SJSA1 (cell line): ENCODE measurements at regions not wholly inside any gene's neighbourhood (a gene's known extent, or its start where the extent isn't known, plus 50 kb on each side); places are given as distances from the start of the nearest gene placed in this dataset.
"Not testable (repeated sequence)": the region's sequence is repeated elsewhere in the genome, so short reads cannot be mapped to it uniquely, and the experiment has no call there.

ENCODE experiments used
- DNase-seq, 2 experiments: peaks; one replicate each; pipeline ENCODE4 v3.0.0-alpha.2; 2015 to 2020; ENCODE audit warnings: low spot score in 2 of 2, low read depth in 1 of 2
- H3K27ac ChIP-seq: fragments of 250-450 bp; sonication (Bioruptor Pico); 2 replicates; pipeline ENCODE4 v1.5.1; 2020; ENCODE audit warnings: mild to moderate bottlenecking, moderate library complexity
- H3K27me3 ChIP-seq: fragments of 250-450 bp; sonication (Bioruptor Pico); replicated peaks from 2 replicates; pipeline ENCODE4 v1.5.1; 2020; ENCODE audit warnings: mild to moderate bottlenecking, moderate library complexity
- H3K36me3 ChIP-seq: fragments of 250-450 bp; sonication (Bioruptor Pico); 2 replicates; pipeline ENCODE4 v1.5.1; 2020; ENCODE audit warnings: mild to moderate bottlenecking
- H3K4me1 ChIP-seq: fragments of 250-450 bp; sonication (Bioruptor Pico); replicated peaks from 2 replicates; pipeline ENCODE4 v1.6.1; 2021; ENCODE audit warnings: mild to moderate bottlenecking
- H3K4me3 ChIP-seq: fragments of 250-450 bp; sonication (Bioruptor Pico); 2 replicates; pipeline ENCODE4 v1.5.1; 2020; ENCODE audit warnings: mild to moderate bottlenecking
- H3K9me3 ChIP-seq: fragments of 250-450 bp; sonication (Bioruptor Pico); replicated peaks from 2 replicates; pipeline ENCODE4 v1.5.1; 2020; ENCODE audit warnings: mild to moderate bottlenecking

- Histone ChIP-seq H3K27me3 (no peaks in the 10 kb centered on the region), H3K27ac (no peak overlapping the region), H3K4me1 (no peaks in the 10 kb centered on the region), H3K9me3 (no peaks in the 10 kb centered on the region), H3K36me3 (no peaks in the 10 kb centered on the region), H3K4me3 (no peak overlapping the region)
- no peak for DNase-seq
These were observed 625.0 kb upstream of the MIS18BP1 start for GRCh38 chr14:45877981-45878380.

GRCh38 chr14:45868863-45869262, 615.9 kb upstream of the MIS18BP1 start:
- Histone ChIP-seq H3K36me3 (no peaks in the 10 kb centered on the region), H3K27me3 (no peaks in the 10 kb centered on the region), H3K9me3 (no peaks in the 10 kb centered on the region), H3K4me1 (no peaks in the 10 kb centered on the region), H3K4me3 (no peak overlapping the region), H3K27ac (no peak overlapping the region)
- DNase-seq: no peak

- DNase-seq: no peak
- H3K4me1 ChIP-seq: no peaks in the 10 kb centered on the region
- no peaks in the 10 kb centered on the region for H3K27me3 ChIP-seq
- H3K36me3 ChIP-seq: no peaks in the 10 kb centered on the region
- no peak overlapping the region for H3K27ac ChIP-seq
- H3K9me3 ChIP-seq: no peaks in the 10 kb centered on the region
- H3K4me3 ChIP-seq: no peak overlapping the region
These were observed 615.4 kb upstream of the MIS18BP1 start for GRCh38 chr14:45868377-45868776.

- Histone ChIP-seq H3K9me3 (no peaks in the 10 kb centered on the region), H3K4me1 (no peaks in the 10 kb centered on the region), H3K27ac (no peak overlapping the region), H3K4me3 (no peak overlapping the region), H3K36me3 (no peaks in the 10 kb centered on the region), H3K27me3 (no peaks in the 10 kb centered on the region)
- no peak for DNase-seq
These were observed 614.3 kb upstream of the MIS18BP1 start for GRCh38 chr14:45867046-45867894.

GRCh38 chr14:45838597-45838996, 585.6 kb upstream of the MIS18BP1 start:
- no peak for DNase-seq

DNA sequence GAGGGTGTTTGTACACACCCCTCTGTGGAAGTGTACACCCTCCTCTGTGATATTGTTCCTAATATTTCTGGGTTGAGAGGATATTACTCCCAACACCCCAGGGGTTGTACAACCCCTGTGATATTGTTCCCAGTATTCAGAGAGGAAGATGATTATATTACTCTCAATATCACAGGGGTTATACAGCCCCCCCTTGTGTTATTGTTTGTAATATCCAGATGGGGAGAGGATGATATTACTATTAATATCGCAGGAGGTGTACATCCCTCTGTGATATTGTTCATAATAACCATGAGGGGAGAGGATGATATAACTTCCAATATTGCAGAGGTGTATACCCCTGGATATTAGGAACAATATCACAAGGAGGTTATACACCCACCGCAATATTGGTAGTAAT, 566.1 kb upstream of the MIS18BP1 start:
- Histone ChIP-seq H3K27me3 (no peaks in the 10 kb centered on the region), H3K27ac (no peak overlapping the region), H3K9me3 (no peaks in the 10 kb centered on the region), H3K4me3 (no peak overlapping the region), H3K36me3 (no peaks in the 10 kb centered on the region), H3K4me1 (no peaks in the 10 kb centered on the region)
- DNase-seq: no peak

More at GRCh38 chr14:45838597-45838996, 585.6 kb upstream of the MIS18BP1 start:
- H3K9me3 ChIP-seq: no peaks in the 10 kb centered on the region
- H3K4me3 ChIP-seq: no peak overlapping the region
- H3K27ac ChIP-seq: no peak overlapping the region
- no peaks in the 10 kb centered on the region for H3K27me3 ChIP-seq
- H3K36me3 ChIP-seq: no peaks in the 10 kb centered on the region
- no peaks in the 10 kb centered on the region for H3K4me1 ChIP-seq

DNA sequence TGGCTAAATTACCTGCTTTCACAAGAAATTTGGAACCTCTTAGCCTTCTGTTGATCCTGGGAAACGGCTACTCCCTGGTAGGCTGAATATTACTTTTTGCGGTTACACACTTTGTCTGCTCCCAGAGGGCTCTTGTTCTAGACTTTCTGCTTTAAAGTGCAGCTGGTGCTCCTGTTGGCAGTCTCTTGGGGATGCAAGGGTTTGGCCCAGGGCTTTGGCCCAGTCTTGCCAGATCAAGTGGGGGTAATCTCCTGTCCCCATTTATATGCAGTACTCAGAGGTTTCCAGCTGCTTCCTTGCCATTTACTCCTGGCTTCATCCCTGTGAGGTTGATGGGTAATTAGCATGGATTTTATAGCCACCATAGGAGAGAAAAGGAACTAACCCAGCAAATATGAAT, 558.2 kb upstream of the MIS18BP1 start:
- no peak for DNase-seq
- H3K9me3 ChIP-seq: no peaks in the 10 kb centered on the region
- H3K4me1 ChIP-seq: no peaks in the 10 kb centered on the region
- H3K27me3 ChIP-seq: no peaks in the 10 kb centered on the region
- H3K36me3 ChIP-seq: no peaks in the 10 kb centered on the region
- H3K4me3 ChIP-seq: no peak overlapping the region
- H3K27ac ChIP-seq: no peak overlapping the region

DNA sequence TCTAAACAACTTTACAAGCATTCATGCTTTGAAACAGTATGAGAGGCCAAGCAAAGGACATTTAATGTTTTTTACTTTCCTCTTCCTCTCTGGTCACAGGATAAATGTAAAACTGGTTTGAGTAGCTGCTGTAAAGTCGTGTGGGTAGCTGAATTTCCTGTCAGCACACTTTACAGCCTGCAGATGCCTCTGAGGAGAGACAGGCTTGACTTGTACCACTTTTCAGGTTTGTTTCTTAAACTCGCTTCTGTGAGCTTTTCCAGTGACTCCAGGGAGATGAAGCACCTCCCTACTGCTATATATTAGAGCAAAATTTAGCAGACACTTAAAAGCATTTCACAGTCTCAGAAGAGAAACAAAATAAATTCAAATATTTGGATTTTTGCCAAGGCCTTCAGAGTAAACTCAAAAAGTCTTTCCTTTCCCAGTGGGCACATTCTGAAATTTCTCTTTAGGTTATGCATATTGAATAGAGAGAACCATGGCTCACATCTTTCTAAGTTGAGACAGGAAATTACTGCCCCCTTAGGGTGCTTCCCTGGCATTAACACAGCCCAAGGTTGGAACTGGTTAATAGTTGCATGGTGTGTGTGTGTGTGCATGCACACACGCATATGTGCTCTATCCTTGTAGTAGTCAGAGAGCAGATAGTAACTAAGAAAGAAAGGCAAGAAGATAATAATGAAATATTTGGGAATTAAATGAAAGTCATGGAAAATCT, 557.3 kb upstream of the MIS18BP1 start:
- H3K9me3 ChIP-seq: no peaks in the 10 kb centered on the region
- no peak overlapping the region for H3K4me3 ChIP-seq
- H3K27me3 ChIP-seq: no peaks in the 10 kb centered on the region
- no peaks in the 10 kb centered on the region; the same call in 1 of the 2 replicates for H3K4me1 ChIP-seq
- H3K27ac ChIP-seq: no peak overlapping the region
- no peaks in the 10 kb centered on the region for H3K36me3 ChIP-seq
- DNase-seq: peak in 1 of 2 experiments; percentile 5

DNA sequence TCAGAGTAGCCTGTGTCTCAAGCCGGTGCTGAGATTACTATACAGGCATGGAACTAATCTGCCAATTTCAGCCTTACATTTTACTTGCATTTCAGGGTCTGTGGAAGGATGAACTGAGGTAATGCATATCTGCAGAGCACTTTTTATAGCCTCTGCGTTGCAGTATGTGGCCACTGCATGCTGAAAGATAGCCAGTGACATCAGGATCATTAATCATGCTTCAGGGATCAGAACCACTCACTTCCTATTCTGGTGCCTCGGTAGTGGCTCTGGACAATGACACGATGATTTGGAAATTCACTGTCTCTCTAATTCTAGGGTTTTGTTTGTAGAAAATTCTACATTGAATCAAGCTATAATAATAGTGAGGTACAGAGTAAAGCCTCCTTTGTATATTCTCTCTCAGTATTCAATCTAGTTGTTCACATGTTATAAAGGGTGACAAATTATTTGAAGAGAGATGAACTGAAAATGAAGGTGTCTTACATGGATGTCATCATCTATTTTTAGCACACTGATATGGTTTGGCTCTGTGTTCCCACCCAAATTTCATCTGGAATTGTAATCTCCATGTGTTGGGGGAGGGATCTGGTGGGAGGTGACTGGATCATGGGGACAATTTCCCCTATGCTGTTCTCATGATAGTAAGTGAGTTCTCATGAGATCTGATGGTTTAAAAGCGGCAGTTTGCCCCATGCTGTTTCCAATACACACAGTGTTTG, 554.3 kb upstream of the MIS18BP1 start:
- DNase-seq: no peak
- Histone ChIP-seq H3K4me3 (no peak overlapping the region), H3K27me3 (no peaks in the 10 kb centered on the region), H3K36me3 (no peaks in the 10 kb centered on the region), H3K9me3 (no peaks in the 10 kb centered on the region), H3K27ac (no peak overlapping the region), H3K4me1 (no peaks in the 10 kb centered on the region; the same call in 1 of the 2 replicates)

DNA sequence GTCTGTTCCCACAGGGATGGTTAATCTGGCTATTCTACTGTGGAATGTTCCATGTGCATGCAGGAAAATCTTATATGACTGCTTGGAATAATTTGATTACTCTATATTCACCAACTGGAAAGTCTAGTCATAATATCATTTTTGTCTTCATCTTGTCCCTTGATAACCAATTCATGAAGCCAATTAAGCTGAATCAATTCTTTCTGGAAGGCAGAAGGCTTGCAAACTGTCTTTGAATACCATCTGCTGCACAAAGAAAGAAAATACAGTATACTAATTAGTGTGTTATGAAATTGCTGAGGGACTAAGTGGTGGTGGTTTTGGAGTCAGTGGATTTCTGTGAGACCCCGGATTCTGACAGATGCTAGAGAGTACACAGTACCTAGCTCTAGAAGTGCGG, 546.5 kb upstream of the MIS18BP1 start:
- Histone ChIP-seq H3K9me3 (no peaks in the 10 kb centered on the region), H3K27me3 (no peaks in the 10 kb centered on the region), H3K4me1 (no peaks in the 10 kb centered on the region), H3K4me3 (no peak overlapping the region), H3K36me3 (no peaks in the 10 kb centered on the region), H3K27ac (no peak overlapping the region)
- DNase-seq: no peak

DNA sequence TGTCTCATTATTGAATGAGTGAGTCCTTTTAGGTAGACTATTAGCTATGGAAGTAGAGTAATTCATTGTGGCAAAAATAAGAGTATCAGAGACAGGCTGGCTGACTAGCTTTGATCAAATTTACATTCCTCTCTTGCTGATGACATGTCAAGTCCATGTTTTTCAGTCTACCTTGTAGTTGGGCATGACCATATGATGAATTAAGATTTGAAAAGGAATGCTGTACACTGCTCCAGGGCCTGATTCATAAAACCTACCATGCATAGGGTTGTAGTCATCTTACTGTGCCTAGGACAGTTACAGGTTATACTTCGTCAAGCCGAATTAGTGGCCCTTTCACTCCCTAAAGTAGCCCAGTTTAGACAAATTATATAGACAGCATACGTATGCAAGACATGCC, 545.7 kb upstream of the MIS18BP1 start:
- Histone ChIP-seq H3K9me3 (no peaks in the 10 kb centered on the region), H3K27ac (no peak overlapping the region), H3K27me3 (no peaks in the 10 kb centered on the region), H3K36me3 (no peaks in the 10 kb centered on the region), H3K4me1 (no peaks in the 10 kb centered on the region), H3K4me3 (no peak overlapping the region)
- no peak for DNase-seq

DNA sequence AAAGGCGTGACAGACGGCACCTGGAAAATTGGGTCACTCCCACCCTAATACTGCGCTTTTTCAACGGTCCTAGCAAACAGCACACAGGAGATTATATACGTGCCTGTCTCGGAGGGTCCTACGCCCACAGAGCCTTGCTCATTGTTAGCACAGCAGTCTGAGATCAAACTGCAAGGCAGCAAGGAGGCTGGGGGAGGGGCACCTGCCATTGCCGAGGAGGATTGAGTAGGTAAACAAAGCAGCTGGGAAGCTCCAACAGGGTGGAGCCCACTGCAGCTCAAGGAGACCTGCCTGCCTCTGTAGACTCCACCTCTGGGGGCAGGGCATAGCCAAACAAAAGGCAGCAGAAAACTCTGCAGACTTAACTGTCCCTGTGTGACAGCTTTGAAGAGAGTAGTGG, 543.0 kb upstream of the MIS18BP1 start:
- not testable (repeated sequence) for H3K9me3 ChIP-seq, H3K4me3 ChIP-seq, H3K36me3 ChIP-seq, H3K4me1 ChIP-seq, H3K27ac ChIP-seq, DNase-seq, H3K27me3 ChIP-seq

DNA sequence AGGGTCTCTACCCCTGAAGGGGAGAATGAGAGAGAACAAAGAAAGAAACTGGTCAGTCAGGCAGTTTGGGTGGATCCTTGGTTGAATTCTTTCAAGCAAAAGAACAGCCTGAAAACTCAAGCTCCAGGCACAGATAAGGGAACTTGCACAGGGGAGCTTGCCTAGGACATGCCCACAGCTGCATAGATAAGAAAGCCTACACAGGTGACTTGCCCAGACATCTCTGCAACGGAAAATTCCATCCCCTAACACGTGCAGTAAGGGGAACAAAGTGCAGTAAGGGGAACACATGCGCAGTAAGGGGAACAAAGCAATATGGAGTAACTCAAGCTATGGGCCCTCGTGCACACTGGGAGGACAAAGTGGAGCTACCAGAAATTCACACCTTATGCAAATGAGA, 540.1 kb upstream of the MIS18BP1 start:
- Histone ChIP-seq H3K36me3 (no peaks in the 10 kb centered on the region), H3K27ac (no peak overlapping the region), H3K27me3 (no peaks in the 10 kb centered on the region), H3K9me3 (no peaks in the 10 kb centered on the region), H3K4me1 (no peaks in the 10 kb centered on the region), H3K4me3 (no peak overlapping the region)
- no peak for DNase-seq

DNA sequence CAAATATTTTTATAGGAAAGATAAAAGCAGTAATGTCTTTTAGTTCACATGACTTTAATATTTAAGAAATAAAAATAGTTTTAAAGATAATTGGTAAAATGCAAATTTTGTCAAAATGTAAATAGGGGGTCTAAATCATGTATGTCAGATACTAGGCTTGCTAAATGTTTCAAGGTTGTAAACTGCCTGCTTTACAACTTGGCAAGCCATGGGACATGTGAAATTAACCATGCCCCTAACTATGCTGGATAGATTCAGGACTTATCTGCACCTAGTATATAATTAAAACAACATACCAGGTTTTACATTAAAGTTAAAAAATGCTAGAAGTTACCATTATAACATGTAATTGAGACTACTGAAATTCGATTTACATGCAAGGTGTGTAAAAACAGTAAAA, 537.3 kb upstream of the MIS18BP1 start:
- DNase-seq: no peak
- no peak overlapping the region for H3K27ac ChIP-seq
- no peak overlapping the region for H3K4me3 ChIP-seq
- peaks cover 2% of the 10 kb centered on the region; the same call in 1 of the 2 replicates for H3K9me3 ChIP-seq
- no peaks in the 10 kb centered on the region for H3K27me3 ChIP-seq
- H3K4me1 ChIP-seq: no peaks in the 10 kb centered on the region
- no peaks in the 10 kb centered on the region for H3K36me3 ChIP-seq
